Neural crest cell (in vitro differentiated cells): ENCODE measurements at regions not wholly inside any gene's neighbourhood (a gene's known extent, or its start where the extent isn't known, plus 50 kb on each side); places are given as distances from the start of the nearest gene placed in this dataset.

Experiments used
- DNase-seq: peaks from one replicate; pipeline ENCODE4 v3.0.0; 2021; ENCODE audit warnings: low read depth, mixed read lengths, low spot score
- H3K27ac Mint-ChIP-seq: one replicate; pipeline ENCODE4 v1.8.0; 2021; ENCODE audit warnings: mild to moderate bottlenecking, mixed read lengths; ENCODE audit not compliant: unreplicated experiment
- H3K27me3 Mint-ChIP-seq: 2 replicates; pipeline ENCODE4 v1.8.0; 2021; ENCODE audit warnings: low read depth, mild to moderate bottlenecking, mixed read lengths
- H3K36me3 Mint-ChIP-seq: 2 replicates; pipeline ENCODE4 v1.8.0; 2021; ENCODE audit warnings: low read depth, mild to moderate bottlenecking, mixed read lengths
- H3K4me1 Mint-ChIP-seq: 2 replicates; pipeline ENCODE4 v1.8.0; 2021; ENCODE audit warnings: mixed read lengths
- H3K4me3 Mint-ChIP-seq: one replicate; pipeline ENCODE4 v1.8.0; 2021; ENCODE audit warnings: mild to moderate bottlenecking, mixed read lengths
- H3K9me3 Mint-ChIP-seq: 2 replicates; pipeline ENCODE4 v1.8.0; 2021; ENCODE audit warnings: mixed read lengths
- TF ChIP-seq, protein P1 (sequence below): fragments of 200-600 bp; sonication (generic); conservative IDR thresholded peaks from 2 replicates; pipeline ENCODE4 v1.5.0; 2021; ENCODE audit warnings: antibody characterized with exemption, mild to moderate bottlenecking

DNA sequence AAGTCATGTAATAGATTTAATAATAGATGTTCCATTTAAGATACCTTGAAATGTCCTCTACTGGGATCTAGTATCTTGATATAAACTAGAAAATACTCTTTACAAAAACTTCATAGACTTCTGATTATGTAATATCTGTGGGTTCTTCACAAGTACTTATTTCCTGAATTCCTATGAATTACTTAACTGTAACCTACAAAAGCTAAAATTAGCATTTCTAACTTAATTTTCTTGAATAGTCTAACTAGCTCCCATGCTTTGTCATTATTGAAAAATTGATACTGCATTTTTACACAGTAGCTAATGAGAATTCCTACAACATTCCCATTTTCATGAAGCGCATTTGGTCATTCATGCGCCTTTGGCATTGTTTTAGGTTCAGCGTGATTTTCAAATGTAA is 1828.2 kb downstream of the MAT2B start:
- no peak for DNase-seq
- TF ChIP-seq, protein P1, sequence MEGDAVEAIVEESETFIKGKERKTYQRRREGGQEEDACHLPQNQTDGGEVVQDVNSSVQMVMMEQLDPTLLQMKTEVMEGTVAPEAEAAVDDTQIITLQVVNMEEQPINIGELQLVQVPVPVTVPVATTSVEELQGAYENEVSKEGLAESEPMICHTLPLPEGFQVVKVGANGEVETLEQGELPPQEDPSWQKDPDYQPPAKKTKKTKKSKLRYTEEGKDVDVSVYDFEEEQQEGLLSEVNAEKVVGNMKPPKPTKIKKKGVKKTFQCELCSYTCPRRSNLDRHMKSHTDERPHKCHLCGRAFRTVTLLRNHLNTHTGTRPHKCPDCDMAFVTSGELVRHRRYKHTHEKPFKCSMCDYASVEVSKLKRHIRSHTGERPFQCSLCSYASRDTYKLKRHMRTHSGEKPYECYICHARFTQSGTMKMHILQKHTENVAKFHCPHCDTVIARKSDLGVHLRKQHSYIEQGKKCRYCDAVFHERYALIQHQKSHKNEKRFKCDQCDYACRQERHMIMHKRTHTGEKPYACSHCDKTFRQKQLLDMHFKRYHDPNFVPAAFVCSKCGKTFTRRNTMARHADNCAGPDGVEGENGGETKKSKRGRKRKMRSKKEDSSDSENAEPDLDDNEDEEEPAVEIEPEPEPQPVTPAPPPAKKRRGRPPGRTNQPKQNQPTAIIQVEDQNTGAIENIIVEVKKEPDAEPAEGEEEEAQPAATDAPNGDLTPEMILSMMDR, result no peak
- H3K36me3 Mint-ChIP-seq, result no peaks in the 10 kb centered on the region

DNA sequence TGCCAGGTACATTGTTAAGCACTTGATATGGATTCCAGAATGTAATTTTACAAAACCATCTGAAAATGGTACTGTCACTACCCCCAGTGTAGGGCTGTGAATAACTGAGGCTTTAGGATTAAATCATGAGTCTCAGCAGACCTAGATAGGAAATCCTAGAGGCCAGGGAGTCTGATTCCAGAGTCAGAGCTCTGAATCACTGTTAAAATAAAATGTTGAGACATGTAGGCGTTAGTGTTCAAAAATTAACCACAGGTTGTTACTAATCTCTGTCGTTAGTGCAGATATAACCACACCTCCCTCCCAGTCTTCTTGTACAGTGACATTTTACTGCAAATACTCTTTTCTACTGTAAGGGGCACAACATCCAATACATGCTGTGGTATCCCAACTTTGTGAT is 1828.8 kb downstream of the MAT2B start:
- TF ChIP-seq, protein P1, result no peak
- no peaks in the 10 kb centered on the region for H3K36me3 Mint-ChIP-seq
- no peak overlapping the region for H3K4me3 Mint-ChIP-seq
- H3K27ac Mint-ChIP-seq, result no peak overlapping the region
- peaks cover 11% of the 10 kb centered on the region for H3K4me1 Mint-ChIP-seq
- H3K9me3 Mint-ChIP-seq, result no peaks in the 10 kb centered on the region
- DNase-seq, result no peak
- H3K27me3 Mint-ChIP-seq, result no peaks in the 10 kb centered on the region

More for the DNA sequence above, 1828.2 kb downstream of the MAT2B start:
- H3K4me1 Mint-ChIP-seq, result peaks cover 11% of the 10 kb centered on the region
- H3K27me3 Mint-ChIP-seq, result no peaks in the 10 kb centered on the region
- no peaks in the 10 kb centered on the region for H3K9me3 Mint-ChIP-seq
- no peak overlapping the region for H3K27ac Mint-ChIP-seq
- H3K4me3 Mint-ChIP-seq, result no peak overlapping the region

DNA sequence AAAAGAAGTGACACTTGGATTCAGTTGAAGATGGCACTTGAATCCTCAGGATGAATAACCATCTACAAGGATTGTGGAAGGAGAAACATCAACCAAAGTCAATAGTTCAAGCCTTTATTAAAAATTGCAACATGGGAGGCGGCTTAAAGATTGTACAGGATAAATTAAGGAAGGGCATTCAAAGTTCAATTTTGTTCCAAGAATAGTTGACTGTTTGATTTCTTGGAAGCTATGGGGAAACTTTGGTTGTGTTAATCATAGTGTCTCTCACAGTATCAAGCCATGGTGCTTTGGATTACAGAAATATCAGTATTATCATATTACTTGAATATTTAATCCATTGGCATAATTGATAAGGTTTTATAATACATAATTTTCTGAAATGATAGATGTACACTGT is 1844.3 kb downstream of the MAT2B start:
- no peak for DNase-seq
- no peaks in the 10 kb centered on the region for H3K9me3 Mint-ChIP-seq
- H3K4me3 Mint-ChIP-seq, result no peak overlapping the region
- TF ChIP-seq, protein P1, result no peak
- H3K27me3 Mint-ChIP-seq, result no peaks in the 10 kb centered on the region
- no peak overlapping the region for H3K27ac Mint-ChIP-seq
- no peaks in the 10 kb centered on the region for H3K4me1 Mint-ChIP-seq
- H3K36me3 Mint-ChIP-seq, result no peaks in the 10 kb centered on the region

DNA sequence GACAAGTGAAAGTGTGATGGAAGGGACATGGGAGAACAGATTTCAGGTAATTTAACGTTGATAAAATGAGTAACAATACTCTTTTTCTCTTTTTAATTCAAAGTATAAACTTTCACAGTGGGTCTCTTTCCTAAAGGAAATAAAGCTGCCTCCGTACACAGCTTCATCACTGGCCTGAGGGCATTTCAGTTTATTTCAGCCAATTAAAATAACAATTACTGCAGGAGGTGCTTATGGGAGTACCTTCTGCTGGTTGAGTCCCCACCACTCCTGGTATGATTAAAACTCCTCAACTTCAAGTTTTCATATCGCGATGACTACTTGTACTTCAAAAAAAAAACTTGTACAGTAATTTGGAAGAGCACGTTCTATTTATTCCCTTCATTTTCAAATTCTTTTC is 1845.9 kb downstream of the MAT2B start:
- no peaks in the 10 kb centered on the region for H3K36me3 Mint-ChIP-seq
- H3K27ac Mint-ChIP-seq, result no peak overlapping the region
- no peak overlapping the region for H3K4me3 Mint-ChIP-seq
- H3K9me3 Mint-ChIP-seq, result no peaks in the 10 kb centered on the region
- H3K27me3 Mint-ChIP-seq, result no peaks in the 10 kb centered on the region
- TF ChIP-seq, protein P1, result no peak
- no peaks in the 10 kb centered on the region for H3K4me1 Mint-ChIP-seq
- DNase-seq, result no peak

DNA sequence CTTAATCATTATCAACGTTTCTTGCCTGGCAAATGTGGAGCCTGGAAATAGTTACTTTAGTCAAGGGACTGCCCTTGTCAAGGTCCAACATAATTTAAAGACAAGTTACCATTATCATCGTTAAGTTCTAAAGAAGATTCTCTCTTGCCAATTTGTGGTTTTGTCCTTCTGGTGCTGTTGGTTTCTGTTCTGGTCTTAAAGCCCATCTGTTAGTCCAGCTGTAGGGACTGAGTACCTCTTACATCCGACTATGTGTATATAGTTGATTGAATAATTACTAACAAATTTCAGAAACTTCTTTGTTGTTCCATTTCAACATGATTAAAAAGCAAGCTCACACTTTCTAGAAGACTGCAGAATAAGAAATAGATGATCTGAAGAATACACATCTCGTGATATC is 1854.9 kb downstream of the MAT2B start:
- TF ChIP-seq, protein P1, result no peak

More for the DNA sequence above, 1854.9 kb downstream of the MAT2B start:
- H3K36me3 Mint-ChIP-seq, result no peaks in the 10 kb centered on the region
- H3K27me3 Mint-ChIP-seq, result no peaks in the 10 kb centered on the region
- H3K4me1 Mint-ChIP-seq, result no peaks in the 10 kb centered on the region
- no peak for DNase-seq
- no peak overlapping the region for H3K4me3 Mint-ChIP-seq
- no peaks in the 10 kb centered on the region for H3K9me3 Mint-ChIP-seq
- H3K27ac Mint-ChIP-seq, result no peak overlapping the region
